ENCODE measurements at regions not wholly inside any gene's neighbourhood (a gene's known extent, or its start where the extent isn't known, plus 50 kb on each side); places are given as distances from the start of the nearest gene placed in this dataset.
"Not testable (repeated sequence)": the region's sequence is repeated elsewhere in the genome, so short reads cannot be mapped to it uniquely, and the experiment has no call there.

GRCh38 chr2:209146682-209147320 lies 277.0 kb upstream of the MAP2 start:
- DNase-seq (ENCODE audit: low read depth): no peak

GRCh38 chr2:209147981-209148380 lies 275.9 kb upstream of the MAP2 start:
- DNase-seq (ENCODE audit: low read depth): no peak

GRCh38 chr2:209160800-209161588 lies 262.9 kb upstream of the MAP2 start:
- DNase-seq (ENCODE audit: low read depth): no peak

GRCh38 chr2:209162129-209162528 lies 261.7 kb upstream of the MAP2 start:
- no peak for DNase-seq (ENCODE audit: low read depth)

- DNase-seq (ENCODE audit: low read depth): no peak
These were observed 241.9 kb upstream of the MAP2 start for GRCh38 chr2:209181984-209182383.

- not testable (repeated sequence) for DNase-seq (ENCODE audit: low read depth)
These were observed 237.0 kb upstream of the MAP2 start for GRCh38 chr2:209186886-209187285.

GRCh38 chr2:209189893-209190292 lies 234.0 kb upstream of the MAP2 start:
- no peak for DNase-seq (ENCODE audit: low read depth)

- DNase-seq (ENCODE audit: low read depth): no peak
These were observed 232.7 kb upstream of the MAP2 start for GRCh38 chr2:209191139-209191538.

- DNase-seq (ENCODE audit: low read depth): no peak
These were observed 229.1 kb upstream of the MAP2 start for GRCh38 chr2:209194717-209195116.

- peak; percentile 16 for DNase-seq (ENCODE audit: low read depth)
These were observed 215.6 kb upstream of the MAP2 start for GRCh38 chr2:209208211-209208610.

GRCh38 chr2:209209943-209210342 lies 213.9 kb upstream of the MAP2 start:
- DNase-seq (ENCODE audit: low read depth): no peak

- no peak for DNase-seq (ENCODE audit: low read depth)
These were observed 193.3 kb upstream of the MAP2 start for GRCh38 chr2:209230560-209230959.

GRCh38 chr2:209236377-209236776 lies 187.5 kb upstream of the MAP2 start:
- DNase-seq (ENCODE audit: low read depth): peak; percentile 0

GRCh38 chr2:209238765-209239584 lies 184.9 kb upstream of the MAP2 start:
- DNase-seq (ENCODE audit: low read depth): no peak

- no peak for DNase-seq (ENCODE audit: low read depth)
These were observed 184.3 kb upstream of the MAP2 start for GRCh38 chr2:209239585-209239938.

- no peak for DNase-seq (ENCODE audit: low read depth)
These were observed 183.6 kb upstream of the MAP2 start for GRCh38 chr2:209240204-209240603.

GRCh38 chr2:209253544-209253943 lies 170.3 kb upstream of the MAP2 start:
- DNase-seq (ENCODE audit: low read depth): no peak

- DNase-seq (ENCODE audit: low read depth): no peak
These were observed 164.1 kb upstream of the MAP2 start for GRCh38 chr2:209259767-209260166.

- DNase-seq (ENCODE audit: low read depth): no peak
These were observed 163.6 kb upstream of the MAP2 start for GRCh38 chr2:209260281-209260680.

GRCh38 chr2:209261366-209262053 lies 162.3 kb upstream of the MAP2 start:
- not testable (repeated sequence) for DNase-seq (ENCODE audit: low read depth)

GRCh38 chr2:209269024-209269423 lies 154.8 kb upstream of the MAP2 start:
- no peak for DNase-seq (ENCODE audit: low read depth)

GRCh38 chr2:209276000-209276399 lies 147.8 kb upstream of the MAP2 start:
- no peak for DNase-seq (ENCODE audit: low read depth)
